ENCODE measurements at regions not wholly inside any gene's neighbourhood (a gene's known extent, or its start where the extent isn't known, plus 50 kb on each side); places are given as distances from the start of the nearest gene placed in this dataset.

DNA sequence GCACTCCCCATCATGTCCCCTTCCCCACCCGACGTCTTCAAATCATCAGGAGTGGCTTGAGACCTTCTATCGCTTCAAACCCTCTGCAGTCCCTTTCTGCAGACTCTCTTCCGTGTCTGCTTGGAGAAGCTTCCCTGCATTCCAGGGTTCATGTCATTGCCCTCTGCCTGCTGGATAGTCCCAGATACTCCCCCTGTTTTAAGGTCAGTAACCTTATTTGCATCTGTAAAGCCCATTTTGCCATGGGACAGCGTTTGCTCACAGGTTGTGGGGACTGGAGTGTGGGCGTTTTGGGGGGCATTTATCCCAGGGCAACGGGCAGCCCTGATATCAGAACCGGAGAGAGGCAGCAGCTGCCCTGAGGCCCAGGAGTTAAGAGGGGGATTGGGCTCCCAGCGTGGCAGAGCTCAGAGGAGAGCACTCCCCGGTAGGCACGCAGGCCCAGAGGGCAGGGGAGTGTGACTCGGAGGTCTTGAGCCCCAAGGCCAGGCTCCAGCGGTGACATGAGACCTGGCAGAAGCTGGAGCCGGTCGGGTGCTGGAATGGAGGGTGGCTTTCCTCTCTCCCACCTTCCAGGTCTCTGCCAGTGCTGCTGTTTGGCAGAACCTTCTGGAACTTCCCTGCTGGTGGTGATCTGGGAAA, 73.8 kb downstream of the RTP5 start:
- Histone ChIP-seq H3K4me3 (replicated peaks; ENCODE audit: insufficient read depth, low read length) (no peak overlapping the region), H3K27me3 (ENCODE audit: insufficient read depth, poor library complexity, severe bottlenecking) (no peaks in the 10 kb centered on the region), H3K27ac (replicated peaks) (no peak overlapping the region)
- TF ChIP-seq, protein P1, sequence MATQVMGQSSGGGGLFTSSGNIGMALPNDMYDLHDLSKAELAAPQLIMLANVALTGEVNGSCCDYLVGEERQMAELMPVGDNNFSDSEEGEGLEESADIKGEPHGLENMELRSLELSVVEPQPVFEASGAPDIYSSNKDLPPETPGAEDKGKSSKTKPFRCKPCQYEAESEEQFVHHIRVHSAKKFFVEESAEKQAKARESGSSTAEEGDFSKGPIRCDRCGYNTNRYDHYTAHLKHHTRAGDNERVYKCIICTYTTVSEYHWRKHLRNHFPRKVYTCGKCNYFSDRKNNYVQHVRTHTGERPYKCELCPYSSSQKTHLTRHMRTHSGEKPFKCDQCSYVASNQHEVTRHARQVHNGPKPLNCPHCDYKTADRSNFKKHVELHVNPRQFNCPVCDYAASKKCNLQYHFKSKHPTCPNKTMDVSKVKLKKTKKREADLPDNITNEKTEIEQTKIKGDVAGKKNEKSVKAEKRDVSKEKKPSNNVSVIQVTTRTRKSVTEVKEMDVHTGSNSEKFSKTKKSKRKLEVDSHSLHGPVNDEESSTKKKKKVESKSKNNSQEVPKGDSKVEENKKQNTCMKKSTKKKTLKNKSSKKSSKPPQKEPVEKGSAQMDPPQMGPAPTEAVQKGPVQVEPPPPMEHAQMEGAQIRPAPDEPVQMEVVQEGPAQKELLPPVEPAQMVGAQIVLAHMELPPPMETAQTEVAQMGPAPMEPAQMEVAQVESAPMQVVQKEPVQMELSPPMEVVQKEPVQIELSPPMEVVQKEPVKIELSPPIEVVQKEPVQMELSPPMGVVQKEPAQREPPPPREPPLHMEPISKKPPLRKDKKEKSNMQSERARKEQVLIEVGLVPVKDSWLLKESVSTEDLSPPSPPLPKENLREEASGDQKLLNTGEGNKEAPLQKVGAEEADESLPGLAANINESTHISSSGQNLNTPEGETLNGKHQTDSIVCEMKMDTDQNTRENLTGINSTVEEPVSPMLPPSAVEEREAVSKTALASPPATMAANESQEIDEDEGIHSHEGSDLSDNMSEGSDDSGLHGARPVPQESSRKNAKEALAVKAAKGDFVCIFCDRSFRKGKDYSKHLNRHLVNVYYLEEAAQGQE (IDR thresholded peaks at IDR 0.05; ENCODE audit: insufficient replicate concordance, low read depth), result no peak
- TF ChIP-seq, protein P2, sequence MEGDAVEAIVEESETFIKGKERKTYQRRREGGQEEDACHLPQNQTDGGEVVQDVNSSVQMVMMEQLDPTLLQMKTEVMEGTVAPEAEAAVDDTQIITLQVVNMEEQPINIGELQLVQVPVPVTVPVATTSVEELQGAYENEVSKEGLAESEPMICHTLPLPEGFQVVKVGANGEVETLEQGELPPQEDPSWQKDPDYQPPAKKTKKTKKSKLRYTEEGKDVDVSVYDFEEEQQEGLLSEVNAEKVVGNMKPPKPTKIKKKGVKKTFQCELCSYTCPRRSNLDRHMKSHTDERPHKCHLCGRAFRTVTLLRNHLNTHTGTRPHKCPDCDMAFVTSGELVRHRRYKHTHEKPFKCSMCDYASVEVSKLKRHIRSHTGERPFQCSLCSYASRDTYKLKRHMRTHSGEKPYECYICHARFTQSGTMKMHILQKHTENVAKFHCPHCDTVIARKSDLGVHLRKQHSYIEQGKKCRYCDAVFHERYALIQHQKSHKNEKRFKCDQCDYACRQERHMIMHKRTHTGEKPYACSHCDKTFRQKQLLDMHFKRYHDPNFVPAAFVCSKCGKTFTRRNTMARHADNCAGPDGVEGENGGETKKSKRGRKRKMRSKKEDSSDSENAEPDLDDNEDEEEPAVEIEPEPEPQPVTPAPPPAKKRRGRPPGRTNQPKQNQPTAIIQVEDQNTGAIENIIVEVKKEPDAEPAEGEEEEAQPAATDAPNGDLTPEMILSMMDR (IDR thresholded peaks at IDR 0.05; ENCODE audit: insufficient read depth, low read length), result no peak
- TF ChIP-seq GABPA (IDR thresholded peaks at IDR 0.05; ENCODE audit: low read depth) (no peak), SPI1 (IDR thresholded peaks at IDR 0.05; ENCODE audit: borderline replicate concordance, low read depth) (no peak), POLR2AphosphoS5 (IDR thresholded peaks at IDR 0.05; ENCODE audit: low read depth) (no peak)
- no peak for DNase-seq (ENCODE audit: low read depth in 1 of 2, low spot score in 1 of 2)

DNA sequence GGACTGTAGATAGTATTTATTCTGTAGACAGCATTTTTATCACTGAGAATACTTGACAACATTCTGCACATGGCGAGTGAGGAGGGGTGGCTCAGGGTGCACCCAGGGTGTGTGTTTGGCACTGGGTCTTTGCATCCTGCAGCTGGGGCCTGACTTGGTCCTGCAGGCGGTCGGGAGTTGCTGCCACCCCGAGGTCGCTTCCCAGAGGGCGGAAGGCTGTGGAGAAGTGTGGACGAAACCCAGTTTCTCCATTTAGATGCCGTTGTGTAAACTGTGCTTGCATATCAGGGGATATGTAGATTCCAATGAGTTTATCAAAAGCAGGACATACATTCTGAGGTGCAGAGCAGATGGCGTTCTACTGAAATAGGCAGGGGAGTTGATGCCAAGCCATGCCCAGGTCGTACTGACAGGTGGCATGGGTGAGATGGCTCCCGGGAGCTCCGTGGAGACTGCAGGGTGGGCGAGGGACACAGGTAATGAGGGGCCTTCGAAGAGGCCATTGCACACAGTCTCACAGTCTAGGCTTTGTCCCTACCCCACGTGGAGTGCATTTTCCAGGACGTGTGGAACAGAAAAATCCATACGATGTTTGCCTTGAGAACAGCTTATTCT, 74.5 kb downstream of the RTP5 start:
- H3K4me3 ChIP-seq (replicated peaks; ENCODE audit: insufficient read depth, low read length), result no peak overlapping the region
- no peak for DNase-seq (ENCODE audit: low read depth in 1 of 2, low spot score in 1 of 2)
- TF ChIP-seq, protein P2 (IDR thresholded peaks at IDR 0.05; ENCODE audit: insufficient read depth, low read length), result no peak
- TF ChIP-seq, protein P1 (IDR thresholded peaks at IDR 0.05; ENCODE audit: insufficient replicate concordance, low read depth), result no peak
- TF ChIP-seq GABPA (IDR thresholded peaks at IDR 0.05; ENCODE audit: low read depth) (no peak), POLR2AphosphoS5 (IDR thresholded peaks at IDR 0.05; ENCODE audit: low read depth) (no peak), SPI1 (IDR thresholded peaks at IDR 0.05; ENCODE audit: borderline replicate concordance, low read depth) (no peak)
- H3K27me3 ChIP-seq (ENCODE audit: insufficient read depth, poor library complexity, severe bottlenecking), result no peaks in the 10 kb centered on the region
- no peak overlapping the region for H3K27ac ChIP-seq (replicated peaks)

DNA sequence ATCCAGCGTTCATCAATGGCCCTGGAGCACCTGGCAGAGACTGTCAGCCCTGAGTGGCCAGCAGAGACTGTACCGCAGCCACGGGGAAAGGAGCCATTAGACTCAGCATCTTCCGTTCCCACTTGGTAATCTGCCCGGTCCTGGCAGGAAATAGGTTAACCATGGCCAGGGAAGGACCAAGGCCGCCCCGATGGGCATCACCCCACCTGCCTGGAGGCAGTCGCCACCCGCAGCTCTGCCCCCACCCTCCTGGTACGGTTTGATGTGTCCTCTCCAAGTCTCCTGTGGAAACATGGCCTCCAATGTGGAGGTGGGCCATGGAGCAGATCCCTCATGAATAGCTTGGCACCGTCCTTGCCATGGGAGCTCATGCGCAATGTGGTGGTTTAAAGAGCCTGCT, 75.3 kb downstream of the RTP5 start:
- H3K27me3 ChIP-seq (ENCODE audit: insufficient read depth, poor library complexity, severe bottlenecking), result no peaks in the 10 kb centered on the region
- no peak for DNase-seq (ENCODE audit: low read depth in 1 of 2, low spot score in 1 of 2)
- no peak overlapping the region for H3K27ac ChIP-seq (replicated peaks)
- TF ChIP-seq GABPA (IDR thresholded peaks at IDR 0.05; ENCODE audit: low read depth) (no peak), SPI1 (IDR thresholded peaks at IDR 0.05; ENCODE audit: borderline replicate concordance, low read depth) (no peak), POLR2AphosphoS5 (IDR thresholded peaks at IDR 0.05; ENCODE audit: low read depth) (no peak)
- TF ChIP-seq, protein P1 (IDR thresholded peaks at IDR 0.05; ENCODE audit: insufficient replicate concordance, low read depth), result no peak
- TF ChIP-seq, protein P2 (IDR thresholded peaks at IDR 0.05; ENCODE audit: insufficient read depth, low read length), result no peak
- no peak overlapping the region for H3K4me3 ChIP-seq (replicated peaks; ENCODE audit: insufficient read depth, low read length)
